GM12892 (cell line): ENCODE measurements at regions not wholly inside any gene's neighbourhood (a gene's known extent, or its start where the extent isn't known, plus 50 kb on each side); places are given as distances from the start of the nearest gene placed in this dataset.

ENCODE experiments used
- DNase-seq: peaks from one replicate; pipeline ENCODE4 v3.0.0; 2011; ENCODE audit not compliant: insufficient read length
- FAIRE-seq: peaks from 2 replicates; lab custom pipeline; 2011; peaks lifted over from hg19 to GRCh38; lab: Jason Lieb, UNC
- POLR2A ChIP-seq: IDR thresholded peaks from 2 replicates; pipeline ENCODE4 v1.6.1; 2011; ENCODE audit warnings: low read depth, low read length, control low read depth
- POLR2AphosphoS5 ChIP-seq: IDR thresholded peaks from 2 replicates; pipeline ENCODE4 v1.6.1; 2011; ENCODE audit warnings: low read depth, low read length, control low read depth
- TAF1 ChIP-seq: IDR thresholded peaks from 2 replicates; pipeline ENCODE4 v1.6.1; 2011; ENCODE audit warnings: low read depth, mild to moderate bottlenecking, control low read depth, low read length, borderline replicate concordance

DNA sequence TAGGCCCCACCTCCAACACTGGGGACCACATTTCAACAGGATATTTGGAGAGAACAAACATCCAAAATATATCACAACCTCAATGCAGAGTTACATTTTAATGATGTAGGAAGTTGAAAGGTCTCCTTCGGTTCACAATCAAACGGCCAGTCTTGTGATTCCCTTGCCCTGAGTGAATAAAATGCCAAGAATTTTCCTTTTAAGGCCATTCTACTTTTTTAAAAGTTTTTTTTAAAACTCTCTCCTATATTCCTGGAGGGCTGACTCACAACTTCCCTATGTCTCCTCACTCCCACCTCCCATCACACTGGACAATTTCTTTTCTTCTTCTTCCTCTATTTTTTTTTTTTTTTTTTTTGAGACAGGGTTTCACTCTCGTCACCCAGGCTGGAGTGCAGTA, 693.6 kb upstream of the AUTS2 start:
- DNase-seq (no peak), FAIRE-seq (no peak)
- no peak for TF ChIP-seq POLR2A
- TF ChIP-seq POLR2AphosphoS5: no peak
- TF ChIP-seq TAF1: no peak

DNA sequence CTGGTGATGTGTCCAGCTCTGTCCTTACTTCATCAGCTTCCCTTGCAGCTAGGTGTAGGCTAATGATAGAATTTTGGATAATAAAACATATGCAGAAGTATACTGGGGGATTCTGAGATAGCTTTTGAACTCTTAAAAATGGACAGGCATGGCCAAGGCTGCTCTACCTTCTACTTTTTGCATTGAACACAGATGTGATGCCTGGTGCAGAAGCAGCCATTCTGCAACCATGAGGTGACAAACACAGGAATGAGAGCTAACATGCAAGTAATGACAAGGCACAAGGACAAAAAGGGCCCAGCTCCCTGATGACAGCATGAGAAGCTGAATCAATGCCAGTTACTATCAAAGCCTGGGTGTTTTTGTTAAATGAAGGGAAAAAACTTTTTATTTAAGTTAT, 686.5 kb upstream of the AUTS2 start:
- no peak for TF ChIP-seq POLR2A
- TF ChIP-seq TAF1: no peak
- no peak for TF ChIP-seq POLR2AphosphoS5
- FAIRE-seq (no peak), DNase-seq (no peak)

DNA sequence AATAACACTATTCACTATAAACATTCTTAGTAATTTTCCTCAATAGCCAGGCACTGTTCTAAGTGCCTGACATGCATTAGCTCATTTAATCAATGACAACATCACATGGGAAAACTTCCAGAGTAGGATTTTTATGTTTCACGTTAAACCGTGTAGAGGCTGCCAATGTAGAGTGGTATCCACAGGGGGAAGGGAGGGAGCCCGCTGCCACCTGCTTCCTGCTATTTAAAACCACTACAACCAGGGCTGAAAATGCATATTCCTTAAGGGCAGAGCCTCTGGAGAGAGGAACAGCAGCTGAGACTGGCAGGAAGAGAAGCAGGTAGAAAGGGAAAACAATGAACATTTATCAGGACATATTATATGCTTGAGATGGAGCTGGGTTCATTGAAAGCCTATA, 684.3 kb upstream of the AUTS2 start:
- DNase-seq (no peak), FAIRE-seq (no peak)
- TF ChIP-seq POLR2AphosphoS5 (no peak), TAF1 (no peak), POLR2A (no peak)

DNA sequence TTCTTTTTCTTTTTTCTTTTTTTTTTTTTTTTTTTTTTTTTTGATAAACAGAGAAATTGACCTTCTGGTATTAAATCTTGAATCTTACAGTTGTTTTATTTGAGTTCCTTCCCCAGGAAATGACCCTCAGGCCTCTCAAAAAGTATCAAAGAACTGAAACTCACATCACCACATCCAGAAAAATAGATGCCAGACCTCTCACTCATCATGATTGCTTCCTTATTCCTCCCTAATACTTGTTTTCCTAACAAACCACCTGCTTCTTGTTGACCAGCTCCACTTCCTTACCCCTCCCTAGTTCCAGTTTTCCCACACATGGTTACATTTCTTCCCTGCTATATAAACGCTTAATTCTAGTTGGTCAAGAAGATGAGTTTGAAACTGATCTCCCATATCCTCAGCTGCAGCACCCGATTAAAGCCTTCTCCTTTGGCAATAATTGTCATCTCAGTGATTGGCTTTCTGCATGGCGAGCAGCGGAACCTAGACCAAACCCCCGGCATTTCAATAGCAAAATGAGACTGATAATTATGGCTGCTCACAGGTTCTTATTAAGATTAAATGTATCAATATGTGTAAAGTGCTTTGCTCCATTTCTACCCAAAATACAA, 681.1 kb upstream of the AUTS2 start:
- FAIRE-seq (no peak), DNase-seq (no peak)
- TF ChIP-seq POLR2A (no peak), POLR2AphosphoS5 (no peak), TAF1 (no peak)

DNA sequence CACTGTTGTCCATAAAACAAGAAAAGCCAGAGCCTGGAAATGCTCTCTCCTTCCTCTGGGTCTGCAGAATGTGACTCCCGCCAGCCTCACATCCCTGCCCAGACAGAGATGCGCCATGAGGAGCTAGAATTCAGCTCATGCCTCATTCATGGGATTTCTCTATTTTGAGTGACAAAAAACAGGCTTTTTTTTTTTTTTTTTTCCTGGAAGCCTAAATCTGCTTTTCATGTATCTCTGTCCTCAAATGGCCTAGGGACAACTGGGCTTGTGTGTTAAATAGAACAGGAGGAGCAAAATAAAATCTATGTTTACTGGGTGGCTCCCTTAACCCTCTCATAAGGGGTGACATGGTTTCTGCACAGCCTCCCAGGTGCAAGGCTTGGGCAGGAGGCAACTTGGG, 679.7 kb upstream of the AUTS2 start:
- DNase-seq (no peak), FAIRE-seq (no peak)
- TF ChIP-seq POLR2AphosphoS5 (no peak), TAF1 (no peak)

DNA sequence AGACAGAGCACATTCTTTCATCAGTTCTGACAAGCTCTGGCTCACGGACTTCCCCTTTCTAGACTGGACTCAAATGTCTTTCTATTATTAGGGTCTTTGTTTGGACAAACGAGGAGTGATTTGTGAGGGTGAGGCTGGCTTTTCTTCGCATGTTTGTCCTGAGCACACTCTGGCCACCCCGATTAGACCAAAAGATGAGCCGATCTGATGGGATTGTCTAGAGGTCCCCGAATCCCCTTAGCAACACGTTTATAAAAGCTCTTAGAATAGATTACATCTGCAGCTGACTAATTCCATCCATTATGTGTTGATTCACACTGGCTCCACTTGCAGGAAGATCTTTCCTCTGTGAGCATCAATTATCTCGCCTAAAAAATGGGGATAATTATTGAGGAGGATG, 675.4 kb upstream of the AUTS2 start:
- DNase-seq (no peak), FAIRE-seq (no peak)
- TF ChIP-seq TAF1 (no peak), POLR2AphosphoS5 (no peak), POLR2A (no peak)

DNA sequence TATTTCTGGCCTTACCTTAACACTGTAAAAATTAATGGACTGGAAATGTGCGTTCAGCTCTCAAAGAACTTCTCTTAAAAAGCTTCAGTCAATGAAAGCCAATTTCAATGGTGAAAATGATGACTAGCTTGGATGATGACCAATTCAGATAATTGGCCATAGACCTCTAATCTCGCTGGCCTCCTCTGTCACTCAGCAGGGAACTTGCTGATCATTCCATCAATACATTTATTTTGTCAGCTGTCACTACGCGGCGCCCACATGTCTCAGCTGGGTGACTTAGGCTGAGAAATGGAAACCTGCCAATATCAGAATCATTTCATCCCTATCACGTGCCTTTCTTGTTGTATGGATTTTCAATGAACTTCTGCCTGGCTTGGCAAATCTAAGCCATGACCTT, 673.0 kb upstream of the AUTS2 start:
- FAIRE-seq (no peak), DNase-seq (no peak)
- TF ChIP-seq TAF1 (no peak), POLR2A (no peak), POLR2AphosphoS5 (no peak)

GRCh38 chr7:68929781-68930261, 668.5 kb upstream of the AUTS2 start:
- no peak for FAIRE-seq
- TF ChIP-seq POLR2A: no peak
- no peak for TF ChIP-seq TAF1
- TF ChIP-seq POLR2AphosphoS5: no peak
- DNase-seq: no peak

DNA sequence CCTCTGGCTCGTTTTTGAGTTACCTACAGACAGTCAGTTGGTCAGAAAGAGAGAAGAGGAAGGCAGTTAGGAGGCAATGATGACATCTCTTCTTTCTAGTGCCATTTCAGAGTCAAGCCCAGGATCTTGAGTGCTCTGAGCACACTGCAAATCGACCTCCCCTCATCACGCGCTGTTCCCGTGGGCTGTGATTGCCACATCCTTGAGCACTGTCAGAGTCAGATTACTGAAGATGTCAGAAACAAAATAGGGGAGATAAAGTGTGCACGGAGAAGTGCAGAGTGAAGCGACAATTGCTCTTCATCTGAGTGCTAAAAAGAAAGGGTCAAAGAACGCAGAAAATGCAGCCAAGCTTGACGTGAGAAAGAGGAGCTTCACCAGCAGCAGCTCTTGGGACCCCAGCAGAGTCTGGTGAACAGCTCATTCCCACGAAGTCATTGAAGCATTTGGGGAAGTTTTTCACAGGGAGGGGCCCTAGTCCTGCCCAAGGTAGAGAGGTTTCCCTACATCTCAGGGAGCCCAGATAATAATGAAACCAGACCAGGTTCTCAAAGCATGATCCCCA, 661.7 kb upstream of the AUTS2 start:
- FAIRE-seq (no peak), DNase-seq (no peak)
- TF ChIP-seq POLR2A (no peak), TAF1 (no peak)

DNA sequence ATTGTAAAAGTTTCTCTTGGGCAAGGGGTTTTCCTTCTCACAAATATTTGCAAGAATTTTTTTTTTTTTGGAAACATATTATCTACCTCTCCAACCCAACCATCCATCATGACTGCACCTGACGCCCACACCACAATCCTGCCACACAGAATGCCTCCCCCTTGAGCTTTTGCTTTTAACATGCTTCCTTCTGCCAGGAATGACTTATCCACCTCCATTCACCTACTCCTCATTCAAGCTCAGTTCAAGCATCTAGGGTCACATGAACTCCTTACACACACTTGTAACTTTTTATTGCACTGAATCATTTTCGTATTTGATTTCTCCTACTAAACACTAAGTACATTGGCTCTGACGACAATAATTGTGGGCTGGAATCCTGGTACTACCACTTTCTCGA, 660.1 kb upstream of the AUTS2 start:
- no peak for TF ChIP-seq POLR2AphosphoS5
- no peak for TF ChIP-seq POLR2A
- no peak for TF ChIP-seq TAF1
- DNase-seq (no peak), FAIRE-seq (no peak)

- FAIRE-seq: no peak
- DNase-seq: no peak
- TF ChIP-seq POLR2A (no peak), POLR2AphosphoS5 (no peak), TAF1 (no peak)
Observed at GRCh38 chr7:68943786-68944185, 654.5 kb upstream of the AUTS2 start.

GRCh38 chr7:68955656-68956055, 642.6 kb upstream of the AUTS2 start:
- DNase-seq (no peak), FAIRE-seq (no peak)
- TF ChIP-seq TAF1 (no peak), POLR2AphosphoS5 (no peak), POLR2A (no peak)
